UCSD-AML1 (cell line): ENCODE measurements at regions not wholly inside any gene's neighbourhood (a gene's known extent, or its start where the extent isn't known, plus 50 kb on each side); places are given as distances from the start of the nearest gene placed in this dataset.
"Not testable (repeated sequence)": the region's sequence is repeated elsewhere in the genome, so short reads cannot be mapped to it uniquely, and the experiment has no call there.

Experiments
- DNase-seq: peaks from one replicate; lab custom pipeline; 2025; ENCODE audit not compliant: unreplicated experiment; lab: John Stamatoyannopoulos, UW

- DNase-seq, result no peak
Observed at GRCh38 chr5:120140501-120140900, 323.6 kb upstream of the PRR16 start.

- DNase-seq, result no peak
Observed at GRCh38 chr5:120141076-120141475, 323.0 kb upstream of the PRR16 start.

GRCh38 chr5:120146787-120147186, 317.3 kb upstream of the PRR16 start:
- DNase-seq, result no peak

- DNase-seq, result not testable (repeated sequence)
Observed at GRCh38 chr5:120147911-120148310, 316.2 kb upstream of the PRR16 start.

GRCh38 chr5:120150770-120151169, 313.3 kb upstream of the PRR16 start:
- no peak for DNase-seq

- DNase-seq, result no peak
Observed at GRCh38 chr5:120151181-120151580, 312.9 kb upstream of the PRR16 start.

- DNase-seq, result no peak
Observed at GRCh38 chr5:120151825-120152224, 312.3 kb upstream of the PRR16 start.

- no peak for DNase-seq
Observed at GRCh38 chr5:120152472-120152871, 311.6 kb upstream of the PRR16 start.

- DNase-seq, result no peak
Observed at GRCh38 chr5:120152931-120153330, 311.2 kb upstream of the PRR16 start.

- DNase-seq, result no peak
Observed at GRCh38 chr5:120153551-120153950, 310.5 kb upstream of the PRR16 start.

GRCh38 chr5:120155873-120156272, 308.2 kb upstream of the PRR16 start:
- DNase-seq, result no peak

- DNase-seq, result no peak
Observed at GRCh38 chr5:120158211-120158610, 305.9 kb upstream of the PRR16 start.

GRCh38 chr5:120159155-120159554, 304.9 kb upstream of the PRR16 start:
- no peak for DNase-seq

- DNase-seq, result no peak
Observed at GRCh38 chr5:120160124-120160895, 303.8 kb upstream of the PRR16 start.

GRCh38 chr5:120162321-120162720, 301.8 kb upstream of the PRR16 start:
- no peak for DNase-seq

- DNase-seq, result no peak
Observed at GRCh38 chr5:120164037-120164436, 300.1 kb upstream of the PRR16 start.

- DNase-seq, result no peak
Observed at GRCh38 chr5:120164986-120165385, 299.1 kb upstream of the PRR16 start.

- DNase-seq, result no peak
Observed at GRCh38 chr5:120173125-120173524, 291.0 kb upstream of the PRR16 start.

- DNase-seq, result no peak
Observed at GRCh38 chr5:120174089-120174488, 290.0 kb upstream of the PRR16 start.

- DNase-seq, result not testable (repeated sequence)
Observed at GRCh38 chr5:120181238-120181637, 282.9 kb upstream of the PRR16 start.

GRCh38 chr5:120194650-120195049, 269.4 kb upstream of the PRR16 start:
- not testable (repeated sequence) for DNase-seq

GRCh38 chr5:120199559-120199958, 264.5 kb upstream of the PRR16 start:
- no peak for DNase-seq

- DNase-seq, result no peak
Observed at GRCh38 chr5:120207129-120207528, 257.0 kb upstream of the PRR16 start.
